VCaP (cell line): ENCODE measurements at regions not wholly inside any gene's neighbourhood (a gene's known extent, or its start where the extent isn't known, plus 50 kb on each side); places are given as distances from the start of the nearest gene placed in this dataset.
"Not testable (repeated sequence)": the region's sequence is repeated elsewhere in the genome, so short reads cannot be mapped to it uniquely, and the experiment has no call there.

Experiments used
- H3K27ac ChIP-seq: fragments of 450-650 bp; 2 replicates; pipeline ENCODE4 v1.5.1; 2017
- CTCF ChIP-seq: fragments of 450-650 bp; conservative IDR thresholded peaks from 2 replicates; pipeline ENCODE4 v1.5.1; 2017; ENCODE audit warnings: mild to moderate bottlenecking, moderate library complexity

GRCh38 chr1:83130886-83131691, 867.8 kb downstream of the TTLL7 start:
- H3K27ac ChIP-seq, result no peak overlapping the region
- no peak for TF ChIP-seq CTCF

- TF ChIP-seq CTCF, result no peak
- H3K27ac ChIP-seq, result no peak overlapping the region
These were observed 869.8 kb downstream of the TTLL7 start for GRCh38 chr1:83129107-83129506.

- H3K27ac ChIP-seq, result no peak overlapping the region
- no peak for TF ChIP-seq CTCF
These were observed 873.5 kb downstream of the TTLL7 start for GRCh38 chr1:83125456-83125855.

GRCh38 chr1:83123019-83123418, 875.9 kb downstream of the TTLL7 start:
- no peak for TF ChIP-seq CTCF
- H3K27ac ChIP-seq, result no peak overlapping the region

- H3K27ac ChIP-seq, result no peak overlapping the region
- TF ChIP-seq CTCF, result no peak
These were observed 880.5 kb downstream of the TTLL7 start for GRCh38 chr1:83118472-83118871.

GRCh38 chr1:83117030-83117429, 881.9 kb downstream of the TTLL7 start:
- H3K27ac ChIP-seq, result not testable (repeated sequence)

- no peak overlapping the region for H3K27ac ChIP-seq
- TF ChIP-seq CTCF, result no peak
These were observed 883.1 kb downstream of the TTLL7 start for GRCh38 chr1:83115785-83116184.

- TF ChIP-seq CTCF, result no peak
- H3K27ac ChIP-seq, result no peak overlapping the region
These were observed 884.6 kb downstream of the TTLL7 start for GRCh38 chr1:83114136-83114834.
